HG03457 (cell line): ENCODE measurements at regions not wholly inside any gene's neighbourhood (a gene's known extent, or its start where the extent isn't known, plus 50 kb on each side); places are given as distances from the start of the nearest gene placed in this dataset.
"Not testable (repeated sequence)": the region's sequence is repeated elsewhere in the genome, so short reads cannot be mapped to it uniquely, and the experiment has no call there.

Experiments used
- ATAC-seq: cut with Tn5 transposase; IDR thresholded peaks from one replicate; pipeline ENCODE4 v1.9.1; 2021; ENCODE audit warnings: moderate number of reproducible peaks; ENCODE audit not compliant: unreplicated experiment

- ATAC-seq = not testable (repeated sequence)
These were observed 830.3 kb upstream of the ADGRB3 start for GRCh38 chr6:67804808-67805207.

- no peak for ATAC-seq
These were observed 832.3 kb upstream of the ADGRB3 start for GRCh38 chr6:67802771-67803170.

GRCh38 chr6:67792996-67793395 is 842.1 kb upstream of the ADGRB3 start:
- ATAC-seq = no peak

- no peak for ATAC-seq
These were observed 844.5 kb upstream of the ADGRB3 start for GRCh38 chr6:67790569-67790968.

- not testable (repeated sequence) for ATAC-seq
These were observed 848.0 kb upstream of the ADGRB3 start for GRCh38 chr6:67787119-67787518.

GRCh38 chr6:67779876-67780275 is 855.2 kb upstream of the ADGRB3 start:
- no peak for ATAC-seq

GRCh38 chr6:67775333-67775732 is 859.7 kb upstream of the ADGRB3 start:
- ATAC-seq = no peak

- no peak for ATAC-seq
These were observed 866.1 kb upstream of the ADGRB3 start for GRCh38 chr6:67768972-67769371.

- ATAC-seq = not testable (repeated sequence)
These were observed 867.8 kb upstream of the ADGRB3 start for GRCh38 chr6:67767046-67767822.

GRCh38 chr6:67766057-67766456 is 869.0 kb upstream of the ADGRB3 start:
- no peak for ATAC-seq

- ATAC-seq = no peak
These were observed 876.1 kb upstream of the ADGRB3 start for GRCh38 chr6:67759001-67759400.

GRCh38 chr6:67757465-67758033 is 877.5 kb upstream of the ADGRB3 start:
- no peak for ATAC-seq

GRCh38 chr6:67748521-67748920 is 886.6 kb upstream of the ADGRB3 start:
- no peak for ATAC-seq

- ATAC-seq = no peak
These were observed 898.3 kb upstream of the ADGRB3 start for GRCh38 chr6:67736816-67737215.

- no peak for ATAC-seq
These were observed 898.9 kb upstream of the ADGRB3 start for GRCh38 chr6:67736161-67736560.

GRCh38 chr6:67735623-67736022 is 899.5 kb upstream of the ADGRB3 start:
- no peak for ATAC-seq

GRCh38 chr6:67722861-67723261 is 912.2 kb upstream of the ADGRB3 start:
- ATAC-seq = no peak

- ATAC-seq = no peak
These were observed 917.8 kb upstream of the ADGRB3 start for GRCh38 chr6:67717281-67717680.

- ATAC-seq = no peak
These were observed 928.7 kb upstream of the ADGRB3 start for GRCh38 chr6:67706388-67706787.

GRCh38 chr6:67698534-67698933 is 936.5 kb upstream of the ADGRB3 start:
- ATAC-seq = no peak

GRCh38 chr6:67694127-67694526 is 941.0 kb upstream of the ADGRB3 start:
- no peak for ATAC-seq

GRCh38 chr6:67689329-67689728 is 945.8 kb upstream of the ADGRB3 start:
- no peak for ATAC-seq

- ATAC-seq = no peak
These were observed 947.7 kb upstream of the ADGRB3 start for GRCh38 chr6:67687396-67687795.
